ENCODE measurements at regions not wholly inside any gene's neighbourhood (a gene's known extent, or its start where the extent isn't known, plus 50 kb on each side); places are given as distances from the start of the nearest gene placed in this dataset.

DNA sequence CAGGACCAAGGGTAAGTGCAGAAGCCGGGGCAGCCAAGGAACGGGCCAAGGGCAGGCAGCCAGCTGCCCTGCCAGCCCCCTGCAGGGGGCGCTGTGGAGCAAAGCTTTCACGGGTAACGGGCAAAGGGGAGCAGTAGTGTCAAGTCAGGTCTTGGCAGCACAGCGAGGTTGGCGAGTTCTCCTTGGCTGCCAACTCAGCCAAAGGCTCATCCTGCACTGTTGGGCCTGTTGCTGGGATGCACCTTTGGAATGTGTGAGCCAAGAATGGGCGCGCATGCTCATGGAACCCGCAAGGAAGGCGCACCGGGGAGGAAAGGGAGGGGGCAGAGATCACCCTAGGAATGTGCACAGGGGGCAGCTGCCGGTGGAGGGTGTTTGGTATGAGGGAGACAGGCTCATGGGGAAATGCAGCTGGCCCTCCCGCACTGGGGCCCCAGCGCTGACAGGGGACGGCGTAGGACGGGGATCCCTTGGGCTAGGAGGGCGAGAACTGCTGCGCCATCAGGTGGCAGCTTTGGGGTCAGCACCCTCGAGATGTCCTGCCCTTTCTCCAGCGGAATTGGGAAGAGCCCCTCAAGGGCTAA is 138.0 kb downstream of the ASCL4 start:
- Histone ChIP-seq H3K9me3 (no peaks in the 10 kb centered on the region), H3K27me3 (no peaks in the 10 kb centered on the region), H3K36me3 (no peaks in the 10 kb centered on the region), H3K4me3 (no peak overlapping the region), H3K27ac (no peak overlapping the region), H3K4me1 (no peaks in the 10 kb centered on the region)
- WGBS (ENCODE audit: insufficient coverage, low coverage, low lambda C conversion rate, missing lambda C conversion rate): 0% methylated on average over 9 of the region's 22 CpGs
- TF ChIP-seq POLR2A (IDR thresholded peaks at IDR 0.05): no peak
- TF ChIP-seq, protein P1, sequence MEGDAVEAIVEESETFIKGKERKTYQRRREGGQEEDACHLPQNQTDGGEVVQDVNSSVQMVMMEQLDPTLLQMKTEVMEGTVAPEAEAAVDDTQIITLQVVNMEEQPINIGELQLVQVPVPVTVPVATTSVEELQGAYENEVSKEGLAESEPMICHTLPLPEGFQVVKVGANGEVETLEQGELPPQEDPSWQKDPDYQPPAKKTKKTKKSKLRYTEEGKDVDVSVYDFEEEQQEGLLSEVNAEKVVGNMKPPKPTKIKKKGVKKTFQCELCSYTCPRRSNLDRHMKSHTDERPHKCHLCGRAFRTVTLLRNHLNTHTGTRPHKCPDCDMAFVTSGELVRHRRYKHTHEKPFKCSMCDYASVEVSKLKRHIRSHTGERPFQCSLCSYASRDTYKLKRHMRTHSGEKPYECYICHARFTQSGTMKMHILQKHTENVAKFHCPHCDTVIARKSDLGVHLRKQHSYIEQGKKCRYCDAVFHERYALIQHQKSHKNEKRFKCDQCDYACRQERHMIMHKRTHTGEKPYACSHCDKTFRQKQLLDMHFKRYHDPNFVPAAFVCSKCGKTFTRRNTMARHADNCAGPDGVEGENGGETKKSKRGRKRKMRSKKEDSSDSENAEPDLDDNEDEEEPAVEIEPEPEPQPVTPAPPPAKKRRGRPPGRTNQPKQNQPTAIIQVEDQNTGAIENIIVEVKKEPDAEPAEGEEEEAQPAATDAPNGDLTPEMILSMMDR (IDR thresholded peaks at IDR 0.05): peak; percentile 19 to 69 (median 42)
- intact Hi-C loops (cut with DNase I): no loop called here
- ATAC-seq (peak; percentile 45 to 93 (median 52)), DNase-seq (peak; percentile 35 to 76 (median 55))

DNA sequence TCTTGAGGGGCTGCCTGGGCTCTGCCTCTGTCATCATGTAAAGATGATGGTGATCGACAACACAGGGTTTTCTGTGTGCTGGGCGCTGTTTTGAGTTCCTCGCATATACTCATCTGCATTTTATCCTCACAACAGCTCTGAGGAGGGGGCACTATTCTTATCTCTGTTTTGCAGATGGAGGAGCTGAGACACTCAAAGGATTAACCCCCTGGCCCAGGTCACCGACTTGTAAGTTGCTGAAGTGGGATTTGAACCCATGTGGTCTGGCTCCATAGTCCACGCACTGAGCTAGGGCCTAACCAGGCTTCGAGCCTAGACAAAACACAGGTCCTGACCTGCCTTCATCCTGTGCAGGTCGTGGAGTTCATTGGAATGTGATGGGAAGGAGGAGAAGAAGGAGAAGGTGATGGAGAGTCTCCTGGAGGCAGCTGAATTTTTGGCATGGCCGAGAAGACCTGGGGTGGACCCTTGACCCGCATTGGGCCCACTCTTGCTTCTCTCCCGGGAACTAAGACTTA is 140.0 kb downstream of the ASCL4 start:
- intact Hi-C loops (cut with DNase I): no loop called here
- Histone ChIP-seq H3K4me3 (no peak overlapping the region), H3K27ac (no peak overlapping the region), H3K36me3 (no peaks in the 10 kb centered on the region), H3K4me1 (no peaks in the 10 kb centered on the region), H3K9me3 (no peaks in the 10 kb centered on the region), H3K27me3 (no peaks in the 10 kb centered on the region)
- WGBS (ENCODE audit: insufficient coverage, low coverage, low lambda C conversion rate, missing lambda C conversion rate): 59% methylated on average over 10 of the region's 10 CpGs
- ATAC-seq (no peak), DNase-seq (no peak)
- TF ChIP-seq POLR2A (IDR thresholded peaks at IDR 0.05): no peak
- TF ChIP-seq, protein P1 (IDR thresholded peaks at IDR 0.05): no peak

DNA sequence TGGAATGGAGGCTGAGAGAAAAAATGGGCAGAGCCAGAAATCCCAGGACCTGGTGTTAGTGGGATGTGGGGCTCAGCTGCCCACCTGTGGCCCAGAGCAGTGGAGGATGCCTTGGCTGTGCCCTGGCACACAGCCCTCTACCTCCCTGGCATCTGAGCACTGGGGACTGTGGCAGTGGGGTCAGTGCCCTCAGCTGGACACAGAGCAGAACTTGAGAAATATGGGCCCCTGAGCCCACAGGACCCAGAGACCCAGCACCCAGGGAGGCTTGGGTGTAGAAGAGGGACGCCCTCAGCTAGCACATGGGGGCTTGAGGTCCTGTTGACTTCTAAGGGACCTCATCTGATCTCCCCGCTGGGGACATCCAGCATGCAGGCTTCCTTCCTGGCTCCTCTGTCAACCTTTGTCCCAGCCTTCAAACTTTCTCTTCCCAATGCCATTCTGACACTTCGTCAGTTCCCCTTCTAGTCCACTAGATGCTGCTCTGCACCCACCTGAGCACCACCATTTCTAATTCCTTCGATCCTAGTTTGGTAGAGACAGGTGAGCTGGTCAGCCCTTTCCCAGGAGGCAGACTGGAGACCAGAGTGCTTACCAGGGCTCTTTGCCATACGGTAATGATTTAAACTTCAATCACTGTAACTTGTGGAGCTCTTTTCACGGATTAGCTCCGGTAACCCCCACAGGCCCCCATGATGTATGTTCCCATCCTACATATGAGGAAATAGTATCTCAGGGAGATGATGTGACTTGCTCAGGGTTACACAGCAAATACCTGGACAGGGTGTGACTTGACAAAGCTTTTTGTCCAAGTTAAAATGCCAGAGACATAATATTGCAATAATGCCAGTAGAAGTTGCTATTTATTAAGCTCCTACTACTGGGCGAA is 143.7 kb downstream of the ASCL4 start:
- Histone ChIP-seq H3K27ac (no peak overlapping the region), H3K9me3 (no peaks in the 10 kb centered on the region), H3K36me3 (no peaks in the 10 kb centered on the region), H3K4me3 (no peak overlapping the region), H3K4me1 (no peaks in the 10 kb centered on the region), H3K27me3 (no peaks in the 10 kb centered on the region)
- TF ChIP-seq POLR2A (IDR thresholded peaks at IDR 0.05): no peak
- TF ChIP-seq, protein P1 (IDR thresholded peaks at IDR 0.05): peak; percentile 56 to 62 (median 58)
- intact Hi-C loops (cut with DNase I): no loop called here
- 5% methylated on average over 6 of the region's 8 CpGs for WGBS (ENCODE audit: insufficient coverage, low coverage, low lambda C conversion rate, missing lambda C conversion rate)
- ATAC-seq (peak; percentile 68 to 81 (median 80)), DNase-seq (no peak)

DNA sequence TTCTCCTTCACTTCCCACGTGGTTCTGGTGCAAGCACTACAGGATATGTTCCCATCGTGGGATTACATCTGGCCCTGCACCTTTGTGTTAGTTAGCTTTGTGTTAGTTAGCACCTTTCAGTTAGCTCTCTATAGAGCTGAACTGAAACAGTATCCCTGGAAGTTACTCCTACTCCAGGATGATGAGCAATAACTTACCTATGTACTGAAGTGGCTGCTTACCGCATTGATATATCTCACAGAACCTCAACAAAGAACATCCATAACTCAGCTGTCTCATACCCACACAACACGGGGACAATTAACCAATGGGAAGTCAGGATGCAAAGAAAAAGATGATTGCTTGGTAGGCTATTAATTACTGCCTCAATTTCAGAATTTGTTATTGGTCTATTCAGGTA is 146.6 kb downstream of the ASCL4 start:
- H3K4me3 ChIP-seq: no peak overlapping the region
- no peaks in the 10 kb centered on the region for H3K36me3 ChIP-seq
- H3K27me3 ChIP-seq: no peaks in the 10 kb centered on the region
- no peaks in the 10 kb centered on the region for H3K9me3 ChIP-seq
- TF ChIP-seq, protein P1 (IDR thresholded peaks at IDR 0.05): no peak
- TF ChIP-seq POLR2A (IDR thresholded peaks at IDR 0.05): no peak
- intact Hi-C loops (cut with DNase I): no loop called here
- ATAC-seq (no peak), DNase-seq (no peak)
- no peaks in the 10 kb centered on the region for H3K4me1 ChIP-seq
- WGBS (ENCODE audit: insufficient coverage, low coverage, low lambda C conversion rate, missing lambda C conversion rate): 34% methylated on average over 4 of the region's 4 CpGs
- H3K27ac ChIP-seq: no peak overlapping the region

Data from right lobe of liver (tissue), 6 donors.